Loucy (cell line): ENCODE measurements at regions not wholly inside any gene's neighbourhood (a gene's known extent, or its start where the extent isn't known, plus 50 kb on each side); places are given as distances from the start of the nearest gene placed in this dataset.

Experiments
- H2AFZ ChIP-seq: fragments of 200-600 bp; sonication (generic); 2 replicates; pipeline ENCODE4 v1.6.0; 2016; ENCODE audit warnings: antibody characterized with exemption, mild to moderate bottlenecking, low read length, moderate library complexity
- H3F3A ChIP-seq: fragments of 200-600 bp; 2 replicates; pipeline ENCODE4 v1.6.0; 2016; ENCODE audit warnings: antibody characterized with exemption, low read depth, mild to moderate bottlenecking
- H3K27me3 ChIP-seq: fragments of 200-600 bp; sonication (generic); 2 replicates; pipeline ENCODE4 v1.6.1; 2014; ENCODE audit warnings: low read length, mild to moderate bottlenecking; ENCODE audit not compliant: insufficient read depth, poor library complexity, severe bottlenecking
- H3K36me3 ChIP-seq: fragments of 200-600 bp; sonication (generic); 2 replicates; pipeline ENCODE4 v1.6.1; 2016; ENCODE audit warnings: low read length; ENCODE audit not compliant: insufficient read depth
- H3K4me1 ChIP-seq: fragments of 200-600 bp; sonication (generic); 2 replicates; pipeline ENCODE4 v1.5.1; 2014; ENCODE audit warnings: low read length, mild to moderate bottlenecking; ENCODE audit not compliant: insufficient read depth, poor library complexity, severe bottlenecking
- H3K4me2 ChIP-seq: fragments of 200-600 bp; sonication (generic); 2 replicates; pipeline ENCODE4 v1.6.0; 2014; ENCODE audit warnings: antibody characterized with exemption, low read length, low read depth, mild to moderate bottlenecking; ENCODE audit not compliant: poor library complexity, severe bottlenecking
- H3K4me3 ChIP-seq: fragments of 200-600 bp; sonication (generic); 2 replicates; pipeline ENCODE4 v1.5.1; 2014; ENCODE audit warnings: low read length, mild to moderate bottlenecking, mixed read lengths; ENCODE audit not compliant: poor library complexity, severe bottlenecking
- H3K79me2 ChIP-seq: fragments of 200-600 bp; sonication (generic); 2 replicates; pipeline ENCODE4 v1.6.1; 2014; ENCODE audit warnings: low read length; ENCODE audit not compliant: insufficient read depth
- H3K9ac ChIP-seq: fragments of 200-600 bp; sonication (generic); 2 replicates; pipeline ENCODE4 v1.6.0; 2014; ENCODE audit warnings: mild to moderate bottlenecking, low read depth, low read length, moderate library complexity; ENCODE audit not compliant: poor library complexity, severe bottlenecking
- H3K9me2 ChIP-seq: fragments of 200-600 bp; sonication (generic); replicated peaks from 2 replicates; pipeline ENCODE4 v1.6.1; 2016; ENCODE audit warnings: low read depth, low read length, mixed read lengths
- H3K9me3 ChIP-seq: fragments of 200-600 bp; sonication (generic); 2 replicates; pipeline ENCODE4 v1.6.1; 2014; ENCODE audit warnings: mild to moderate bottlenecking, antibody characterized with exemption, low read length, low read depth; ENCODE audit not compliant: insufficient read depth
- H4K20me1 ChIP-seq: fragments of 200-600 bp; sonication (generic); 2 replicates; pipeline ENCODE4 v1.6.0; 2014; ENCODE audit warnings: antibody characterized with exemption, low read length, mild to moderate bottlenecking; ENCODE audit not compliant: insufficient read depth, poor library complexity, severe bottlenecking
- CTCF ChIP-seq: fragments of 200-600 bp; sonication (generic); conservative IDR thresholded peaks from 2 replicates; pipeline ENCODE4 v1.5.1; 2014; ENCODE audit warnings: mild to moderate bottlenecking, antibody characterized with exemption, low read length
- EZH2phosphoT487 ChIP-seq: fragments of 200-600 bp; IDR thresholded peaks from 2 replicates; pipeline ENCODE4 v1.6.1; 2018; ENCODE audit warnings: antibody characterized with exemption, mild to moderate bottlenecking, moderate library complexity, borderline replicate concordance

- Histone ChIP-seq H4K20me1 (no peaks in the 10 kb centered on the region), H3K27me3 (no peaks in the 10 kb centered on the region), H3K36me3 (no peaks in the 10 kb centered on the region), H3K9me3 (no peaks in the 10 kb centered on the region), H3K4me2 (no peak overlapping the region), H3K9me2 (no peaks in the 10 kb centered on the region), H3K4me3 (no peak overlapping the region), H3K79me2 (no peaks in the 10 kb centered on the region), H2AFZ (no peak overlapping the region), H3F3A (no peaks in the 10 kb centered on the region), H3K9ac (no peak overlapping the region), H3K4me1 (peaks cover 5% of the 10 kb centered on the region)
- no peak for TF ChIP-seq EZH2phosphoT487
Observed at GRCh38 chrX:39736216-39737211, 361.2 kb downstream of the BCOR start.

GRCh38 chrX:39739585-39739984 is 358.2 kb downstream of the BCOR start:
- Histone ChIP-seq H3K4me1 (peaks cover 5% of the 10 kb centered on the region), H3K79me2 (no peaks in the 10 kb centered on the region), H3K9me2 (no peaks in the 10 kb centered on the region), H3K9ac (no peak overlapping the region), H3F3A (no peaks in the 10 kb centered on the region), H3K4me3 (no peak overlapping the region), H3K36me3 (no peaks in the 10 kb centered on the region), H3K27me3 (no peaks in the 10 kb centered on the region), H3K4me2 (no peak overlapping the region), H2AFZ (no peak overlapping the region), H3K9me3 (no peaks in the 10 kb centered on the region), H4K20me1 (no peaks in the 10 kb centered on the region)
- no peak for TF ChIP-seq CTCF
- TF ChIP-seq EZH2phosphoT487 = no peak

GRCh38 chrX:39740078-39740477 is 357.7 kb downstream of the BCOR start:
- Histone ChIP-seq H3K4me3 (no peak overlapping the region), H3K4me2 (no peak overlapping the region), H3K9ac (no peak overlapping the region), H3K36me3 (no peaks in the 10 kb centered on the region), H3K9me2 (no peaks in the 10 kb centered on the region), H3K27me3 (no peaks in the 10 kb centered on the region), H3K9me3 (no peaks in the 10 kb centered on the region), H3K79me2 (no peaks in the 10 kb centered on the region), H3F3A (no peaks in the 10 kb centered on the region), H4K20me1 (no peaks in the 10 kb centered on the region), H2AFZ (no peak overlapping the region), H3K4me1 (peaks cover 5% of the 10 kb centered on the region)
- no peak for TF ChIP-seq EZH2phosphoT487
- TF ChIP-seq CTCF = no peak

- H4K20me1 ChIP-seq = no peaks in the 10 kb centered on the region
- H3K9me3 ChIP-seq = no peaks in the 10 kb centered on the region
- no peak overlapping the region for H3K9ac ChIP-seq
- no peak overlapping the region for H3K4me2 ChIP-seq
- H3K36me3 ChIP-seq = no peaks in the 10 kb centered on the region
- H2AFZ ChIP-seq = no peak overlapping the region
- H3K9me2 ChIP-seq = no peaks in the 10 kb centered on the region
- H3K4me1 ChIP-seq = peaks cover 5% of the 10 kb centered on the region
- H3F3A ChIP-seq = no peaks in the 10 kb centered on the region
- no peaks in the 10 kb centered on the region for H3K79me2 ChIP-seq
- H3K4me3 ChIP-seq = no peak overlapping the region
- TF ChIP-seq EZH2phosphoT487 (no peak), CTCF (no peak)
- H3K27me3 ChIP-seq = no peaks in the 10 kb centered on the region
Observed at GRCh38 chrX:39741904-39742303, 355.9 kb downstream of the BCOR start.
